ENCODE measurements at regions not wholly inside any gene's neighbourhood (a gene's known extent, or its start where the extent isn't known, plus 50 kb on each side); places are given as distances from the start of the nearest gene placed in this dataset.

DNA sequence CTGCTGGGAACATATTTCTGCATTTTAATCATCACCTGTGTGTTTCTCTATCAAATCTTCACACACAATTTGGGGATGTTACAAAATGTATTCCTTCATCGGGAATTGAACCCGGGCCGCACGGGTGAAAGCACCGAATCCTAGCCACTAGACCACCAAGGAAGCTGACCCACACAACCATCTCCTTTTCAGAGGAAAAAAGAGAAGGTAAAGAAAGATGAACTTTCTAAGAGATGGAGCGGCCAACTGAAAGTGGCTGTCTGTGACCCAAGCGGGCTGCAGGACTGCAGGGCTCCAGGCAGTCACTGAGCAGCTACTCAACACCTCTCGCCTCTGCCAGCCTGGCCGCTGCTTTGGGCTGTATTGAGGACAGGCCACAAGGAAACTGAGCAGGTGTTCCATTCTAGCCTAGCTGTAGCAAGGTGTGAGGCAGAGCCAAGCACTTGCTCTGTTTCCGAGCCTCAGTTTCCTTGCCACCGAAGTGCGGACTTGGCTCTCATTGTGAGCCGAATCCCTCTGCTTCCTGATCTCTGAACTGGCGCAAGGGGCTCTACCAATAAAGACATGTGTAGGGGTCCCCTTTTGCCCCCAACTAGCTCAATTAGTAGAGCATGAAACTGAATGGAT lies 156.9 kb upstream of the NBPF11 start:
- TF ChIP-seq, protein P1, sequence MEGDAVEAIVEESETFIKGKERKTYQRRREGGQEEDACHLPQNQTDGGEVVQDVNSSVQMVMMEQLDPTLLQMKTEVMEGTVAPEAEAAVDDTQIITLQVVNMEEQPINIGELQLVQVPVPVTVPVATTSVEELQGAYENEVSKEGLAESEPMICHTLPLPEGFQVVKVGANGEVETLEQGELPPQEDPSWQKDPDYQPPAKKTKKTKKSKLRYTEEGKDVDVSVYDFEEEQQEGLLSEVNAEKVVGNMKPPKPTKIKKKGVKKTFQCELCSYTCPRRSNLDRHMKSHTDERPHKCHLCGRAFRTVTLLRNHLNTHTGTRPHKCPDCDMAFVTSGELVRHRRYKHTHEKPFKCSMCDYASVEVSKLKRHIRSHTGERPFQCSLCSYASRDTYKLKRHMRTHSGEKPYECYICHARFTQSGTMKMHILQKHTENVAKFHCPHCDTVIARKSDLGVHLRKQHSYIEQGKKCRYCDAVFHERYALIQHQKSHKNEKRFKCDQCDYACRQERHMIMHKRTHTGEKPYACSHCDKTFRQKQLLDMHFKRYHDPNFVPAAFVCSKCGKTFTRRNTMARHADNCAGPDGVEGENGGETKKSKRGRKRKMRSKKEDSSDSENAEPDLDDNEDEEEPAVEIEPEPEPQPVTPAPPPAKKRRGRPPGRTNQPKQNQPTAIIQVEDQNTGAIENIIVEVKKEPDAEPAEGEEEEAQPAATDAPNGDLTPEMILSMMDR (IDR thresholded peaks at IDR 0.05), result no peak
- no peak for TF ChIP-seq POLR2AphosphoS5 (IDR thresholded peaks at IDR 0.05; ENCODE audit: low read depth, low read length)
- no peak for TF ChIP-seq TCF7L2 (IDR thresholded peaks at IDR 0.05; ENCODE audit: low read depth, low read length)
- TF ChIP-seq, protein P2, sequence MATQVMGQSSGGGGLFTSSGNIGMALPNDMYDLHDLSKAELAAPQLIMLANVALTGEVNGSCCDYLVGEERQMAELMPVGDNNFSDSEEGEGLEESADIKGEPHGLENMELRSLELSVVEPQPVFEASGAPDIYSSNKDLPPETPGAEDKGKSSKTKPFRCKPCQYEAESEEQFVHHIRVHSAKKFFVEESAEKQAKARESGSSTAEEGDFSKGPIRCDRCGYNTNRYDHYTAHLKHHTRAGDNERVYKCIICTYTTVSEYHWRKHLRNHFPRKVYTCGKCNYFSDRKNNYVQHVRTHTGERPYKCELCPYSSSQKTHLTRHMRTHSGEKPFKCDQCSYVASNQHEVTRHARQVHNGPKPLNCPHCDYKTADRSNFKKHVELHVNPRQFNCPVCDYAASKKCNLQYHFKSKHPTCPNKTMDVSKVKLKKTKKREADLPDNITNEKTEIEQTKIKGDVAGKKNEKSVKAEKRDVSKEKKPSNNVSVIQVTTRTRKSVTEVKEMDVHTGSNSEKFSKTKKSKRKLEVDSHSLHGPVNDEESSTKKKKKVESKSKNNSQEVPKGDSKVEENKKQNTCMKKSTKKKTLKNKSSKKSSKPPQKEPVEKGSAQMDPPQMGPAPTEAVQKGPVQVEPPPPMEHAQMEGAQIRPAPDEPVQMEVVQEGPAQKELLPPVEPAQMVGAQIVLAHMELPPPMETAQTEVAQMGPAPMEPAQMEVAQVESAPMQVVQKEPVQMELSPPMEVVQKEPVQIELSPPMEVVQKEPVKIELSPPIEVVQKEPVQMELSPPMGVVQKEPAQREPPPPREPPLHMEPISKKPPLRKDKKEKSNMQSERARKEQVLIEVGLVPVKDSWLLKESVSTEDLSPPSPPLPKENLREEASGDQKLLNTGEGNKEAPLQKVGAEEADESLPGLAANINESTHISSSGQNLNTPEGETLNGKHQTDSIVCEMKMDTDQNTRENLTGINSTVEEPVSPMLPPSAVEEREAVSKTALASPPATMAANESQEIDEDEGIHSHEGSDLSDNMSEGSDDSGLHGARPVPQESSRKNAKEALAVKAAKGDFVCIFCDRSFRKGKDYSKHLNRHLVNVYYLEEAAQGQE (IDR thresholded peaks at IDR 0.05; ENCODE audit: insufficient read depth in 1 of 2, low read depth in 2 of 2, low read length in 1 of 2), result no peak
